DND-41 (cell line): ENCODE measurements at regions not wholly inside any gene's neighbourhood (a gene's known extent, or its start where the extent isn't known, plus 50 kb on each side); places are given as distances from the start of the nearest gene placed in this dataset.

ENCODE experiments used
- EZH2 ChIP-seq: IDR thresholded peaks from 3 replicates; pipeline ENCODE4 v1.6.1; 2012; ENCODE audit warnings: borderline replicate concordance, low read depth, mild to moderate bottlenecking, moderate library complexity, low read length, inconsistent platforms; ENCODE audit not compliant: severe bottlenecking
- TF ChIP-seq, protein P1 (sequence below): IDR thresholded peaks from 2 replicates; pipeline ENCODE4 v1.5.1; 2012; ENCODE audit warnings: borderline replicate concordance, low read length, moderate library complexity, mild to moderate bottlenecking; ENCODE audit not compliant: poor library complexity, severe bottlenecking; ENCODE audit errors: extremely low read depth

- TF ChIP-seq, protein P1, sequence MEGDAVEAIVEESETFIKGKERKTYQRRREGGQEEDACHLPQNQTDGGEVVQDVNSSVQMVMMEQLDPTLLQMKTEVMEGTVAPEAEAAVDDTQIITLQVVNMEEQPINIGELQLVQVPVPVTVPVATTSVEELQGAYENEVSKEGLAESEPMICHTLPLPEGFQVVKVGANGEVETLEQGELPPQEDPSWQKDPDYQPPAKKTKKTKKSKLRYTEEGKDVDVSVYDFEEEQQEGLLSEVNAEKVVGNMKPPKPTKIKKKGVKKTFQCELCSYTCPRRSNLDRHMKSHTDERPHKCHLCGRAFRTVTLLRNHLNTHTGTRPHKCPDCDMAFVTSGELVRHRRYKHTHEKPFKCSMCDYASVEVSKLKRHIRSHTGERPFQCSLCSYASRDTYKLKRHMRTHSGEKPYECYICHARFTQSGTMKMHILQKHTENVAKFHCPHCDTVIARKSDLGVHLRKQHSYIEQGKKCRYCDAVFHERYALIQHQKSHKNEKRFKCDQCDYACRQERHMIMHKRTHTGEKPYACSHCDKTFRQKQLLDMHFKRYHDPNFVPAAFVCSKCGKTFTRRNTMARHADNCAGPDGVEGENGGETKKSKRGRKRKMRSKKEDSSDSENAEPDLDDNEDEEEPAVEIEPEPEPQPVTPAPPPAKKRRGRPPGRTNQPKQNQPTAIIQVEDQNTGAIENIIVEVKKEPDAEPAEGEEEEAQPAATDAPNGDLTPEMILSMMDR, result no peak
- TF ChIP-seq EZH2, result no peak
Measured at GRCh38 chr16:72464597-72465368, 292.8 kb upstream of the PMFBP1 start.
